Body of pancreas (tissue), 4 donors: ENCODE measurements at regions not wholly inside any gene's neighbourhood (a gene's known extent, or its start where the extent isn't known, plus 50 kb on each side); places are given as distances from the start of the nearest gene placed in this dataset.

Source experiments
- ATAC-seq: fragments of 150-250 bp; one replicate; pipeline ENCODE4 v1.9.1; 2016
- DNase-seq, 4 donors: peaks; one replicate each; pipeline ENCODE4 v3.0.0-alpha.2; 2019
- H3K27ac ChIP-seq, 4 donors: fragments of 200-600 bp; sonication (generic); 1 replicate in 3 of 4; 2 replicates in 1 of 4; pipeline versions ENCODE4 v1.5.1 to v1.6.1; 2016 to 2019; ENCODE audit warnings: mild to moderate bottlenecking in 1 of 4, mixed read lengths in 1 of 4, moderate library complexity in 1 of 4
- H3K27me3 ChIP-seq, 2 donors: fragments of 200-600 bp; sonication (generic); one replicate each; pipeline ENCODE4 v1.6.0; 2016; ENCODE audit warnings: mild to moderate bottlenecking in 1 of 2
- H3K36me3 ChIP-seq, 2 donors: fragments of 200-600 bp; sonication (generic); replicated peaks in 1 of 2; 2 replicates each; pipeline ENCODE4 v1.5.1; 2016; ENCODE audit warnings: low read depth in 2 of 2; ENCODE audit not compliant: insufficient read depth in 1 of 2
- H3K4me1 ChIP-seq: fragments of 200-600 bp; sonication (generic); one replicate; pipeline ENCODE4 v1.6.0; 2016
- H3K4me3 ChIP-seq, 2 donors: fragments of 200-600 bp; sonication (generic); 1 replicate in 1 of 2; 2 replicates in 1 of 2; pipeline ENCODE4 v1.5.1; 2016 to 2019
- H3K9me3 ChIP-seq, 3 donors: fragments of 200-600 bp; sonication (generic); 1 replicate in 2 of 3; 2 replicates in 1 of 3; pipeline ENCODE4 v1.5.1; 2016
- POLR2A ChIP-seq, 3 donors: fragments of 450-650 bp; IDR thresholded peaks; one replicate each; pipeline ENCODE4 v1.6.1; 2016; ENCODE audit warnings: antibody characterized with exemption in 3 of 3, mild to moderate bottlenecking in 2 of 3
- WGBS, 2 donors: methylation state at CpG; one replicate each; pipeline ENCODE4 v1.1.5; 2017; 5-methylcytosine and 5-hydroxymethylcytosine counted together
- intact Hi-C: fragments of 100-400 bp; cut with DNase I; formaldehyde crosslinking; loops from one replicate; pipeline ENCODE4 v1.15.1; 2023
- TF ChIP-seq, protein P1 (sequence below), 7 experiments: fragments of 450-650 bp in 4 of 7; fragments of 200-600 bp in 3 of 7; sonication (generic) in 3 of 7; IDR thresholded peaks; one replicate each; pipeline ENCODE4 v1.5.1; 2016 to 2019; ENCODE audit warnings: antibody characterized with exemption in 7 of 7

DNA sequence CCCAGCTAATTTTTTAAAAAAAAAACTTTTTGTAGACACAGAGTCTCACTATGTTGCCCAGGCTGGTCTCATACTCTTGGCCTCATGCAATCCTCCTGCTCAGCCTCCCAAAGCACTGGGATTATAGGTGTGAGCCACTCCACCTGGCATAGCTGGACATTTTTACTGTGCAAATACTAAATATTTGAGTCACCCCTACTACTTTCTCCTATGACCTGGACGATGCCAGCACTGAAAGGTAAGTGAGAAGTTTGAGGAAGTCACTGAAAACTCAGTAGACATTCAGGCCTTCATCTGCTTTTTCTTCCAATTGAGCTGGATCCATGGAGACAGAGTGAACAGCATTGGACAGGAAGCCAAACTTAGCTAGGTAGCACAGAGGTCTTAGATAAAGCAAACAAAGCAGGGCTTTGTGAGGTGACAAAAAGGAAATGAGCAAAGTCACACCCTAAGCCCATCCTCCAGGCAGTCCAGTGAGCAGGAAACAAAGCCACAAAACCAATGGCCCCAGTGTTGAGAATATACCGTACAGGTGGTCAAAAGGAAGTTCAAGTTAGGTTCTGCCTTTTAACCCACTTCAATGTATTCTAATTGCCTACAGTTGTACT lies 192.6 kb upstream of the RASA1 start:
- no peaks in the 10 kb centered on the region for H3K9me3 ChIP-seq
- H3K4me3 ChIP-seq, result no peak overlapping the region
- TF ChIP-seq, protein P1, sequence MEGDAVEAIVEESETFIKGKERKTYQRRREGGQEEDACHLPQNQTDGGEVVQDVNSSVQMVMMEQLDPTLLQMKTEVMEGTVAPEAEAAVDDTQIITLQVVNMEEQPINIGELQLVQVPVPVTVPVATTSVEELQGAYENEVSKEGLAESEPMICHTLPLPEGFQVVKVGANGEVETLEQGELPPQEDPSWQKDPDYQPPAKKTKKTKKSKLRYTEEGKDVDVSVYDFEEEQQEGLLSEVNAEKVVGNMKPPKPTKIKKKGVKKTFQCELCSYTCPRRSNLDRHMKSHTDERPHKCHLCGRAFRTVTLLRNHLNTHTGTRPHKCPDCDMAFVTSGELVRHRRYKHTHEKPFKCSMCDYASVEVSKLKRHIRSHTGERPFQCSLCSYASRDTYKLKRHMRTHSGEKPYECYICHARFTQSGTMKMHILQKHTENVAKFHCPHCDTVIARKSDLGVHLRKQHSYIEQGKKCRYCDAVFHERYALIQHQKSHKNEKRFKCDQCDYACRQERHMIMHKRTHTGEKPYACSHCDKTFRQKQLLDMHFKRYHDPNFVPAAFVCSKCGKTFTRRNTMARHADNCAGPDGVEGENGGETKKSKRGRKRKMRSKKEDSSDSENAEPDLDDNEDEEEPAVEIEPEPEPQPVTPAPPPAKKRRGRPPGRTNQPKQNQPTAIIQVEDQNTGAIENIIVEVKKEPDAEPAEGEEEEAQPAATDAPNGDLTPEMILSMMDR (IDR thresholded peaks at IDR 0.05), result no peak
- TF ChIP-seq POLR2A (IDR thresholded peaks at IDR 0.05), result no peak
- intact Hi-C loops, result no loop called here
- ATAC-seq, result no peak
- 30 to 43% methylated on average over 2 of the region's 2 CpGs for WGBS, 2 donors
- H3K36me3 ChIP-seq, result no peaks in the 10 kb centered on the region
- peak in 1 of 4 donors; percentile 3 for DNase-seq
- no peaks in the 10 kb centered on the region for H3K27me3 ChIP-seq
- H3K4me1 ChIP-seq, result no peaks in the 10 kb centered on the region
- no peak overlapping the region for H3K27ac ChIP-seq

DNA sequence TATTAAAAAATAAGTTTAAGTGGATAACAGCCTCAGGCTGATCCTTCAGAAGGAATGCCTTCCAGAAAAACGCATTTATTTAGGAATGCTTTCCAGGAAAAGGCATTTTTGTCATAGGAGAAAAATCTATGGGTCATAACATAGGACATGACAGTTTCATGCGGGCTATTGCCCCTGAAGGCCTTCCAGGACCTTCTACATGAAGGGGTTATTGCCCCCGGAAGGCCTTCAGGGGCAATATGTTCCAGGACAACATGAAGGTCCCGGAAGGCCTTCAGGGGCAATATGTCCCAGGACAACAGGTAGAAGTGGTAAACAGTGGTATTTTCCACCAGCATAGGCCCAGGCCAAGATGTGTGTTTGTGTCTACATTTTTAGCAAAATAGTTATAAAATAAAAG lies 191.3 kb upstream of the RASA1 start:
- DNase-seq (no peak), ATAC-seq (no peak)
- H3K27ac ChIP-seq, result no peak overlapping the region
- intact Hi-C loops, result no loop called here
- no peak overlapping the region for H3K4me3 ChIP-seq
- H3K27me3 ChIP-seq, result no peaks in the 10 kb centered on the region
- H3K9me3 ChIP-seq, result no peaks in the 10 kb centered on the region
- no peaks in the 10 kb centered on the region for H3K4me1 ChIP-seq
- WGBS, 2 donors, result 84 to 91% methylated on average over 4 of the region's 4 CpGs
- TF ChIP-seq, protein P1 (IDR thresholded peaks at IDR 0.05), result no peak
- TF ChIP-seq POLR2A (IDR thresholded peaks at IDR 0.05), result no peak
- no peaks in the 10 kb centered on the region for H3K36me3 ChIP-seq

DNA sequence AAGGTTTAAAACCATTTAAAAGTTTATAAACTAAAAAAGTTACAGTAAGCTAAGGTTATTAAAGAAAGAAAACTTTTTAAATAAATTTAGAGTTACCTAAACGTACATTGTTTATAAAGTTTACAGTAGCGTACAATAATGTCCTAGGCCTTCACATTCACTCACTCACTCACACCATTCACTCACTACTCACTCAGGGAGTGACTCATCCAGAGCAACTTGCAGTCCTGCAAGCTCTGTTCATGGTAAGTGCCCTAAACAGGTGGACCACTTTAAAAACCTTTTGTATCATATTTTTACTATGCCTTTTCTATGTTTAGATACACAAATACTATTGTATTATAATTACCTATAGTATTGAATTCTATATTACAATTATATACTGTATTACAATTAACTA lies 190.8 kb upstream of the RASA1 start:
- Histone ChIP-seq H3K4me3 (no peak overlapping the region), H3K36me3 (no peaks in the 10 kb centered on the region), H3K9me3 (no peaks in the 10 kb centered on the region), H3K27ac (no peak overlapping the region), H3K4me1 (no peaks in the 10 kb centered on the region), H3K27me3 (no peaks in the 10 kb centered on the region)
- DNase-seq (no peak), ATAC-seq (no peak)
- TF ChIP-seq POLR2A (IDR thresholded peaks at IDR 0.05), result no peak
- TF ChIP-seq, protein P1 (IDR thresholded peaks at IDR 0.05), result no peak
- WGBS, 2 donors, result 86 to 90% methylated on average over 2 of the region's 2 CpGs
- intact Hi-C loops, result no loop called here

- DNase-seq (peak in 1 of 4 donors; percentile 12), ATAC-seq (no peak)
- 68 to 88% methylated on average over 2 of the region's 2 CpGs for WGBS, 2 donors
- no peak for TF ChIP-seq POLR2A (IDR thresholded peaks at IDR 0.05)
- TF ChIP-seq, protein P1 (IDR thresholded peaks at IDR 0.05), result no peak
- Histone ChIP-seq H3K27ac (no peak overlapping the region), H3K4me1 (no peaks in the 10 kb centered on the region), H3K4me3 (no peak overlapping the region), H3K36me3 (no peaks in the 10 kb centered on the region), H3K27me3 (no peaks in the 10 kb centered on the region), H3K9me3 (no peaks in the 10 kb centered on the region)
- intact Hi-C loops, result no loop called here
Measured at GRCh38 chr5:87079219-87079618, 188.5 kb upstream of the RASA1 start.

GRCh38 chr5:87081016-87081415 lies 186.7 kb upstream of the RASA1 start:
- Histone ChIP-seq H3K4me3 (no peak overlapping the region), H3K36me3 (no peaks in the 10 kb centered on the region), H3K4me1 (no peaks in the 10 kb centered on the region), H3K9me3 (no peaks in the 10 kb centered on the region), H3K27me3 (no peaks in the 10 kb centered on the region), H3K27ac (no peak overlapping the region)
- DNase-seq (no peak), ATAC-seq (no peak)
- WGBS, 2 donors, result 42 to 68% methylated on average over 3 of the region's 3 CpGs
- intact Hi-C loops, result no loop called here
- TF ChIP-seq, protein P1 (IDR thresholded peaks at IDR 0.05), result no peak
